ENCODE measurements at regions not wholly inside any gene's neighbourhood (a gene's known extent, or its start where the extent isn't known, plus 50 kb on each side); places are given as distances from the start of the nearest gene placed in this dataset.

DNA sequence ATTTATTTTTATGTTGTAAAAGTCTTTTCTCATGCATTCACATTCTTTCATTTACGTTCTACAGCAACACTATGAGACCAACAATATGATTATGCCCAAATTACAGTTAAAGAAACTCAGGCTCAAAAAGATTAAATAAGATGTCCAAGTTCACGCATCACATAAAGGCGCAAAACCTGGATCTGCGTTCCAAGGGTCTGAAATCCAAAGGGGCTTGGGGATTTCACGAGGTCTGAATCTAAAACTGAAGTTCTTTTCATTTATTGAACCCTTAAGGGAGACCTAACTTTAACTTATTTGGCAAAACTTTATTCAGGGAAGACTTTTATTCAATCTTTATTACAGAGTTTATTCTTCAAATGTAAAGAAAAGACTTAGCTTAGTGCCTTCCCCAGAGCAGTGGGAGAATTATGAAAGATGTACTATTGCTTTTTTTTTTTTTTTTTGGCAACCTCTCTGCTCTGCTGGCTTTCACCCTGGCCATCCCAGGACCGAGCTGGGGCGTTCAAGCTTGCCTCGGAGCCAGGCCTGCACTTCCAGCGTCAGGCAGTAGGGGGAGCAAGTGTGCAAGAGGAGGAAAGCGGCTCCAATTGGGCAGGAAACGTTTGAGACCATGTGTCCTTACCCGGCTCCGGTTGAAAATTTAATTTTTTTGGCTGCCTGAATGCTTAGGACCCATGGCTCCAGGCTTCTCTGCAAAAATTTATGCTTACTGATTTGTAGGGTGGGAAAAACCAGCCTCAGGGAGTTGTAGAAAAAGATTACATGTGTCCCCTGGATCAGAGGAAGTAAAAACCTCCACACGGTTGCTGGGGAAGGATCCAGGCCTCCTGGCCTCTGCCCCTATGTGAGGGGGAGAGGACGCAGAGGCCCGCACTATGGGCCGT is 344.3 kb upstream of the KLF3 start (continued):
- TF ChIP-seq, protein P1, sequence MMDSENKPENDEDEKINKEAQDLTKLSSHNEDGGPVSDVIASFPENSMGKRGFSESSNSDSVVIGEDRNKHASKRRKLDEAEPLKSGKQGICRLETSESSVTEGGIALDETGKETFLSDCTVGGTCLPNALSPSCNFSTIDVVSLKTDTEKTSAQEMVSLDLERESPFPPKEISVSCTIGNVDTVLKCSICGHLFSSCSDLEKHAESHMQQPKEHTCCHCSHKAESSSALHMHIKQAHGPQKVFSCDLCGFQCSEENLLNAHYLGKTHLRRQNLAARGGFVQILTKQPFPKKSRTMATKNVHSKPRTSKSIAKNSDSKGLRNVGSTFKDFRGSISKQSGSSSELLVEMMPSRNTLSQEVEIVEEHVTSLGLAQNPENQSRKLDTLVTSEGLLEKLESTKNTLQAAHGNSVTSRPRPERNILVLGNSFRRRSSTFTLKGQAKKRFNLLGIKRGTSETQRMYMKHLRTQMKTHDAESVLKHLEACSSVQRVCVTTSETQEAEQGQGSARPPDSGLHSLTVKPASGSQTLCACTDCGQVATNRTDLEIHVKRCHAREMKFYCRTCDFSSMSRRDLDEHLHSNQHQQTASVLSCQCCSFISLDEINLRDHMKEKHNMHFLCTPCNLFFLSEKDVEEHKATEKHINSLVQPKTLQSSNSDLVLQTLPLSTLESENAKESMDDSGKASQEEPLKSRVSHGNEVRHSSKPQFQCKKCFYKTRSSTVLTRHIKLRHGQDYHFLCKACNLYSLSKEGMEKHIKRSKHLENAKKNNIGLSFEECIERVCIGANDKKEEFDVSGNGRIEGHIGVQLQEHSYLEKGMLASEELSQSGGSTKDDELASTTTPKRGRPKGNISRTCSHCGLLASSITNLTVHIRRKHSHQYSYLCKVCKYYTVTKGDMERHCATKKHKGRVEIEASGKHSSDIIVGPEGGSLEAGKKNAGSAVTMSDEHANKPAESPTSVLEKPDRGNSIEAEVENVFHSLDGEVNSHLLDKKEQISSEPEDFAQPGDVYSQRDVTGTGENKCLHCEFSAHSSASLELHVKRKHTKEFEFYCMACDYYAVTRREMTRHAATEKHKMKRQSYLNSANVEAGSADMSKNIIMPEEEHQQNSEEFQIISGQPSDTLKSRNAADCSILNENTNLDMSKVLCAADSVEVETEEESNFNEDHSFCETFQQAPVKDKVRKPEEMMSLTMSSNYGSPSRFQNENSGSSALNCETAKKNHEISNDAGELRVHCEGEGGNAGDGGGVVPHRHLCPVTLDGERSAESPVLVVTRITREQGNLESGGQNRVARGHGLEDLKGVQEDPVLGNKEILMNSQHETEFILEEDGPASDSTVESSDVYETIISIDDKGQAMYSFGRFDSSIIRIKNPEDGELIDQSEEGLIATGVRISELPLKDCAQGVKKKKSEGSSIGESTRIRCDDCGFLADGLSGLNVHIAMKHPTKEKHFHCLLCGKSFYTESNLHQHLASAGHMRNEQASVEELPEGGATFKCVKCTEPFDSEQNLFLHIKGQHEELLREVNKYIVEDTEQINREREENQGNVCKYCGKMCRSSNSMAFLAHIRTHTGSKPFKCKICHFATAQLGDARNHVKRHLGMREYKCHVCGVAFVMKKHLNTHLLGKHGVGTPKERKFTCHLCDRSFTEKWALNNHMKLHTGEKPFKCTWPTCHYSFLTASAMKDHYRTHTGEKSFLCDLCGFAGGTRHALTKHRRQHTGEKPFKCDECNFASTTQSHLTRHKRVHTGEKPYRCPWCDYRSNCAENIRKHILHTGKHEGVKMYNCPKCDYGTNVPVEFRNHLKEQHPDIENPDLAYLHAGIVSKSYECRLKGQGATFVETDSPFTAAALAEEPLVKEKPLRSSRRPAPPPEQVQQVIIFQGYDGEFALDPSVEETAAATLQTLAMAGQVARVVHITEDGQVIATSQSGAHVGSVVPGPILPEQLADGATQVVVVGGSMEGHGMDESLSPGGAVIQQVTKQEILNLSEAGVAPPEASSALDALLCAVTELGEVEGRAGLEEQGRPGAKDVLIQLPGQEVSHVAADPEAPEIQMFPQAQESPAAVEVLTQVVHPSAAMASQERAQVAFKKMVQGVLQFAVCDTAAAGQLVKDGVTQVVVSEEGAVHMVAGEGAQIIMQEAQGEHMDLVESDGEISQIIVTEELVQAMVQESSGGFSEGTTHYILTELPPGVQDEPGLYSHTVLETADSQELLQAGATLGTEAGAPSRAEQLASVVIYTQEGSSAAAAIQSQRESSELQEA (CRISPR knock-in tag; IDR thresholded peaks at IDR 0.05; ENCODE audit: not compliant biosample characterization): no peak
- TF ChIP-seq HMG20B (CRISPR knock-in tag; conservative IDR thresholded peaks at IDR 0.05): no peak
- TF ChIP-seq ZNF563 (CRISPR knock-in tag; IDR thresholded peaks at IDR 0.05): no peak
- no peak for TF ChIP-seq MZF1 (CRISPR knock-in tag; IDR thresholded peaks at IDR 0.05; ENCODE audit: borderline replicate concordance)
- TF ChIP-seq MAFG (CRISPR knock-in tag; IDR thresholded peaks at IDR 0.05): no peak
- TF ChIP-seq, protein P2, sequence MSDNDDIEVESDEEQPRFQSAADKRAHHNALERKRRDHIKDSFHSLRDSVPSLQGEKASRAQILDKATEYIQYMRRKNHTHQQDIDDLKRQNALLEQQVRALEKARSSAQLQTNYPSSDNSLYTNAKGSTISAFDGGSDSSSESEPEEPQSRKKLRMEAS (IDR thresholded peaks at IDR 0.05): peak; percentile 73
- no peak for TF ChIP-seq ZNF230 (CRISPR knock-in tag; IDR thresholded peaks at IDR 0.05)
- TF ChIP-seq RARG (CRISPR knock-in tag; IDR thresholded peaks at IDR 0.05; ENCODE audit: low read depth): no peak
- TF ChIP-seq NFKB2 (CRISPR knock-in tag; IDR thresholded peaks at IDR 0.05; ENCODE audit: borderline replicate concordance): no peak
